ENCODE measurements at regions not wholly inside any gene's neighbourhood (a gene's known extent, or its start where the extent isn't known, plus 50 kb on each side); places are given as distances from the start of the nearest gene placed in this dataset.

DNA sequence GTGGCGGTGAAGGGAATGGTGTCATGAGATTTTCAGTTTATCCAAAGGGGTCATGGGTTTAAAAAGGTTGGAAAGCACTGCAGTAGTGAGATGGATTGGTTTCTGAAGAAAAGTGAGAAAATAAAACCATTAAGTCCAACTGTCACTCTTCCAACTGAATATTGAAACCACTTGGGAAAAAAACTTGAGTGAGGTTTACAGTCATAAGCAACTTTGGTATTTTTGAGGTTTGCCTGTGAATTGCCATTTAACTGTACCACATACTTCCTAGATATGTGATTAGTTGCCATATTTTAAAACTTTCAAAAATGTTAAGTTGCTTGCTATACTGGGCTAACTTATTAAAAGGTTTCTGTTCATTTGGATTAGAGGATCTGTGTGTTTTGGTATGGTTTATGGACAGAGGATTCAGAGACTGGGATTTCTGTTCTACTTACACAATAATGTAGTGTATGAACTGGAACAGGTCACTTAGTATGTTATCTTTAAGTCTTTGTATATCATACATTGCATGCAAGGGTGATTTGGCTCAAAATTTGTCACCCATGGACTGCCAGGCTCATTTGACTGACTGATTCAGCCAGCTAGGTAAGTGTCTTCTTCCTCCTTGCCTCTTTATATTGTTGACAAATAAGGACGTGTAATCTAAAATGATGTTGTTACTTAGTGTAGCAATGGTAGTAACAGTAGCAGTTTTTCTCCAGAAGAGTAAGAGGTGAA is 201.4 kb upstream of the EOMES start:
- no peak for DNase-seq (ENCODE audit: low spot score)
- intact Hi-C loops (cut with DNase I): no loop called here
- ATAC-seq: no peak

DNA sequence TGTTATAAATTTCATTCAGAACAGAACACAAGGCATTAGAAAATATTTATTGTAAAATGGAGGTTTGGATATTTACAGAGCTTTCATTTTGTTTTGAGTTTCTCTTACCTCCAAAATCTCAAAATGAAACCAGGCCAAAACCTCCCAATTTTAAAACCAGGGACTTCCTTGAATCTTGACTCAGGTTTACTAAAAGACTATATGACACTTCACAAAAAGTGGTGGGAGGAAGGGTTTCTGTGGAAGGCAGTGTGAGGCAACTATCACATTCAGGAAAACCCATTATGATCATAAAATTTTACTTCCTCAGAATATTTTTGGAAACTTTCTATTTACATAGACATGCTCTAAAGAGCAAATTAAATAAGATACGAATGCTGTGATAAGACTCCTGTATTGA is 205.8 kb upstream of the EOMES start:
- ATAC-seq: no peak
- DNase-seq (ENCODE audit: low spot score): no peak
- intact Hi-C loops (cut with DNase I): loop anchor here (5.0 kb wide), 1 partner anchor 506 kb away; no protein-coding TSS in a partner anchor

DNA sequence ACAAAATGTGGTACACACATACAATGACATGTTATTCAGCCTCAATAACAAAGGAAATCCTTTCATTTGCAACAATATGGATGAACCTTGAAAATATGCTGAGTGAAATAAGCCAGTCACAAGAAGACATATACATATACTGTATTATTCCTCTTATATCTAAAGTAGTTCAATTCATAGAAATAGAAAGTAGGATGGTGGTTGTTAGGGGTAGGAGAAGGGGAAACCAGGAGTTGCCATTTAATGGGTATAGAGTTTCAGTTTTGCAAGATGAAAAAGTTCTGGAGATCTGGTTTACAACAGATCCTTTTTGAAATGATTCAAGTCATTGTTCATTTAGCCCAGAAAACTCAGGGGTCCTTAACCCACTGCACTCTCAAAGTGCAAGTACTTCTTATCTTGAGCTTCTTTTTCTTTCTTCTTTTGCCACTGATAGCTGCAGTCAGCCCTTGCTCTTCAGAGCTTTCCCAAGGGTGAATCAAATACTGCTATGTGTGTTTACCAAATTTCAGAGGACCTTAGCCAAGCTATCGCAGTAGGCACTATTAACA is 208.0 kb upstream of the EOMES start:
- intact Hi-C loops (cut with DNase I): no loop called here
- ATAC-seq (no peak), DNase-seq (ENCODE audit: low spot score) (no peak)

DNA sequence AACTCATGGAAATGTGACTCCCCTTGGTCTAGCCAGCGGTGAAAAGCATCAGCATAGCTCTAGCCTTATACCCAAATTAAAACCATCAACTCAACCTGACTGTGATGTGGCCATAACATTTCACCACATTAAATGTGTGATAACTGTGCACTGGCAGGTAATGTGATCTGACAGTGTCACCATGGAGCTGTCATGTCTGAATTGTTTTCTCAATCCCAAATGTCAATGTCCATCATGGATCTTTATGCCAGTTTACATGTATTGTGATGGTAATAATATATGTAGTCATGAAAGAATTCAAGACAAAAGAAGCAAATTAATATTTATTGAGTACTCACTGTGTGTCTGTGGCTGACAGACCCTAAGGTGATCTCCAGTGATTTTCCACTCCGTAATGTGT is 213.4 kb upstream of the EOMES start:
- ATAC-seq: no peak
- DNase-seq (ENCODE audit: low spot score): no peak
- intact Hi-C loops (cut with DNase I): no loop called here

DNA sequence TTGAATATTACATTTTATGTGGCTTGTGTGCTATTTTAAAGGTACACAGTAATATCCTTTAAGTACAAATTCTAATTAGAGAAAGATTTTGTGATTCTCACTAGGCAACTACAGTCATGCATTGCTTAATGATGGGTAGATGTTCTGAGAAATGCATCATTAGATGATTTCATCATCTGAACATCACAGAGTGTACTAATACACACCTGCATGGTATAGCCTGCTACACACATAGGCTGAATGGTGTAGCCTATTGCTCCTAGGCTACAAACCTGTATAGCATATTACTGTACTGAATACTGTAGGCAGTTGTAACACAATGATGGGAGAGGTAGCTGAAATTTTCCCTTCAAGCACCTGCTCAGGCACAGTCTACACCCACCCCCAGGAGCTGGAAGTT is 217.4 kb upstream of the EOMES start:
- no peak for ATAC-seq
- intact Hi-C loops (cut with DNase I): no loop called here
- no peak for DNase-seq (ENCODE audit: low spot score)

DNA sequence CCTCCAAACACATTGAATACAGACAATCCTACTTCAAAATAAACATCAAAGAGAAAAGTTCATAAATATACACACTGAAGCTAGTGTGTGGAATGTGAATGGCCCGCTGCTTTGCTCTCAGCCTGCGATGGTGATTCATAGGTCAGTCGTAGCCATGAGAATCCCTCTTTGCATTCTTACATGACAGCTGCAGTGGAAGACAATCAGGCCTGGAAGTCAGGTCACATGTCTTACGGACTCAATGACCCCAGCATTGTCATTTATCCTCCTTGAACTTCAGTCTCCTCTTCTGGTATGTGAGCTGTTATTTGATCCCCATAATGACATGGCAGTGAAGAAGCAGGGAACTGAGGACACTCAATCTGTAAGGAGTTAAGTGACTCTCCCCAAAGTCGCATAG is 217.8 kb upstream of the EOMES start:
- intact Hi-C loops (cut with DNase I): no loop called here
- DNase-seq (ENCODE audit: low spot score) (no peak), ATAC-seq (no peak)

DNA sequence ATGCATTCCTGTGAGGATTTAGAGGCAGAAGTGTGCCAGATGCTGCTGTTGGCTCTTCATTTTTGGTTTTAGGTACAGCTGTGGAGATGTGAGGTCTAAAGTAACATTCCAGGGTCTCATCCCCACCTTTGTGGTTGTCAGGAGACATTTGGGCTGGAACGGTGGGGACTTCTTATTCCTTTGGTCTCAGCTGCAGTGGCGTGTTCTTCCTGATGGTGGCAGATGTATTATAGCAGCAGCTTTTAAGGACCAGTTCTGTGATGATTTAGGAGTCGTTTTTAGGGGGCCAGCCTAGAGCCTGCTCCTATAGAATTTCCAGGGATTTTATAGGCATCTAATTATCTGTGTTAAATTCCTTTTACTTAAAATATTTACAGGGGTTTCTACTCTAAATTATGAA is 221.0 kb upstream of the EOMES start:
- DNase-seq (ENCODE audit: low spot score) (no peak), ATAC-seq (no peak)
- intact Hi-C loops (cut with DNase I): no loop called here

DNA sequence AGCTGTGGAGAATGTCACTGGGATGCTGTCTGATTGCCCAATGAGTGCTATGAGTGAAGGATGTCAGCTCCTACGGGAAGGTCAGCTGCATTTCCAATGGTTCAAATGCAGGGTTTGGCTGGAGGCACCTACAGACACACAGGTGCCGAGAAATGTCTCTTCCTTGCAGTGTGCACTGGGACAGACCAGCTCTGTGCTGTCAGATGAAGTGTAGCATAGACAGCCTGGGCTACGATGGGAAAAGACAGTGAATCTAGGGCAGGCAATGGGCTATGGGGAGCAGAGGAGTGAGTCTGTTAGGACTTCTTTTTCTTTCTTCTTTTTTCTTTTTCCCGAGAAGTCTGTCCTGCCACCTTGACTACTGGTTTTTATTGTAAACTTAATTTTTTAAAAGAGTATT is 223.1 kb upstream of the EOMES start:
- intact Hi-C loops (cut with DNase I): no loop called here
- DNase-seq (ENCODE audit: low spot score): no peak
- no peak for ATAC-seq

DNA sequence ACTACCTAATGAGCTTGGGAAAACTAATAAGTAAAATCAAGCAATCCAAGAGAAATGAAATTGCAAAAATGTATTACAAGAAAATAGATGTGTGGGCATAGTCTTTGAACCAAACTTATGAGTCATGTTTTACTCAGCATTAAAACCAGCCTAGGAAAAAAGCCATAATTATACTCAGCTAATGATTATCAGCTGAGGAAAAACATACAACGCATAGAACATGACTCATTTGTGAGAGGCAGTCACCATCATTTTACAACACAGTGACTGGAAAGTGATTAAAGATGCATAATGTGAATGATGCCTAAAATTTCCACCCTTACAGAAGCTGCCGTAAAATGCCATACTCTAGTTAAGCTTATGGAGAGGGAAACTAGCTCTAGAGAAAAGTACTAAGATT is 238.0 kb upstream of the EOMES start:
- ATAC-seq (no peak), DNase-seq (ENCODE audit: low spot score) (no peak)
- intact Hi-C loops (cut with DNase I): no loop called here

DNA sequence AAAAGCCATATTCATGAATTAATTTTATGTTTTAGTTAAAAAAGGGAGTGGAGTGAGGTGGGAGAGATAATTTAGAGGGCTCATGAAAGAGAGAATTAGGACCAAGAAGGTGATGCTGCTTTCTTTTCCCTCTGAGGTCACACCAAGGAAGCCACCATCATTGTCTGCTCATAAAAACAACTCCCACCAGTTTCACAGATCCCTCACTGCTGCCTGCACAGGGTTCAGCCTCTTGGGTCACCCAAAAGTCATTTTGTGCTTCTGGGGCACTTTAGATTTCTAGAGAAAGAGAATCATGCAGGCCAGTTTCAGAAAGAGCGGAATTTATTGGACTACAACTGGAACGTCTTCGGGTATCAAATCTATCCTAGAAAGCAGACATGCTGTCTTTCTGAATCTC is 241.4 kb upstream of the EOMES start:
- no peak for ATAC-seq
- no peak for DNase-seq (ENCODE audit: low spot score)
- intact Hi-C loops (cut with DNase I): no loop called here

DNA sequence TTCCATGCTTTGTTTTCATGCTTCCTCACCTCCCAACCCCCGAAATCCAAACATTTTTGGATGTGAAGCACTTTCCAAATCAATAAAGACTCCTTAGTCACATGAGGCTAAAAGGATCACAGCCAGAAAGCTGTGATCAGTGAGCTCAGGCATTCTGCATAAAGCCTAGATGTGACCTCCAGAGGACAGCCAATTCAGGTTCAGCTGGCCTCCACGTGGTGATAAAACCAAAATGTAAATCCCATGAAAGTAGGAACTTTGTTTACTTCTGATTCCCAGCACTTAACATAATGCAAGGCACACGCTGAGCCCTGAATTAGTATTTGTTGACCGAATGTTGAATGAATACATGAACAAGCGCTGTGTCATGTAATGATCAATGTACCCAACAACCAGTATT is 249.5 kb upstream of the EOMES start:
- no peak for DNase-seq (ENCODE audit: low spot score)
- no peak for ATAC-seq
- intact Hi-C loops (cut with DNase I): no loop called here

DNA sequence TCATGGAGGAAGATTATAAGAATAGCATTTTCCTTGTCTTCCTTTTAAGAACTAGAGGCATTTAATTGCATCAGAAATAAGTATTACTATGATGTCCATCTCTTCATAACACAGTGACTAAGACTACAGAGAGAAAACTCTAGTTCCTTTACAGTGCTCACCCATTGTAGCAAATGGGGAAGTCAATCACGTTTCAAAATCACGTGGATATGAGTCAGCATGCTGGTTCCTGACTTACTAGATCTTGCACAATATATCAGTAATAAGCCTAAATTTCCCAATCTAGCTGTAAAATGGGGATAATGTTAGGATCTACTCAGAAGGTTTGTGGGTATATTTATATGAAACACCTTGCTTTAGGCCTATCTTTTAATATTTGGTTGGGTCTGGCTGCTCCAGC is 254.8 kb upstream of the EOMES start:
- intact Hi-C loops (cut with DNase I): no loop called here
- ATAC-seq (no peak), DNase-seq (ENCODE audit: low spot score) (no peak)

DNA sequence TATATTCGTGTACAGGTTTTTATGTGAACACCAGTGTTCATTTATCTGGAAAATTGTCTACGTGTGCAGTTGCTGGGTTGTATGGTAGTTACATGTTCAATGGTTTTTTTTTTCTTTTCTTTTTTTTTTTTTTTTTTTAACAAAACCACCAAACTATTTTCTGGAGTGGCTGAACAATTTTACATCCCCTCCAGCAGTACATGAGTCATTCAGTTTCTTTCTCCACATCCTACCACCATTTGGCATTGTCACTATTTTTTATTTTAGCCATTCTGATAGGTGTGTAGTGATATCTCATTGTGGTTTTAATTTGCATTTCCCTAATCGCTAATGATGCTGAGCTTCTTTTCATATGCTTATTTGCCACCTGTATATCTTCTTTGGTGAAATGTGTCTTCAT is 256.3 kb upstream of the EOMES start:
- intact Hi-C loops (cut with DNase I): no loop called here
- no peak for DNase-seq (ENCODE audit: low spot score)
- ATAC-seq: no peak

DNA sequence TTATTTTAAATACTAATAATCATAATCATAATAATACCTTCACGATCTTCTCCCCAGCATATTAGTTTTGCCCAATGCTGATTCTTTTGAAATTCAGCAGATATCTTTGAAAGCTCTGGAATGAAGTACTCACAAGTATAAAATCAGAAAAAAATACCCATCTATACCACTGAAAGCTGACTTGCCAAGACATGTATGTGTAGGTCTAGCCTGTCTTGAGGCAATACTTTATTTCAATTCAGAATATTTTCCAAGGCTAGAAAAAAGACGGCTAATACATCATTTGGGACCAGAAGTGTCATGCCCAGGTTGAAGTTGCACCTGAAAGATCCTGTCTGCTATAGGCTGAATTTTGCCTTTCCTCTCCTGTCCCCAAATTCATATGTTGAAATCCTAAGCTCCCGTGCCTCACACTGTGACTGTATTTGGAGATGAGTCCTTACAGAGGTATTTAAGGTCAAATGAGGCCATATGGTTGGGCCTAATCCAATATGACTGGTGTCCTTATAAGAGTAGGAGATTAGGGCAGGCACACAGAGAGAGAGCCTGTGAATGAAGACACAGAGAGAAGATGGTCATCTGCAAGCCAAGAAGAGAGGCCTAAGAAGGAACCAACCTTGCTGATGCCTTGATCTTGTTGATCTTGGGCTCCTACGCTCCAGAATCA is 255.9 kb upstream of the CMC1 start:
- DNase-seq (ENCODE audit: low spot score) (no peak), ATAC-seq (no peak)
- intact Hi-C loops (cut with DNase I): no loop called here

DNA sequence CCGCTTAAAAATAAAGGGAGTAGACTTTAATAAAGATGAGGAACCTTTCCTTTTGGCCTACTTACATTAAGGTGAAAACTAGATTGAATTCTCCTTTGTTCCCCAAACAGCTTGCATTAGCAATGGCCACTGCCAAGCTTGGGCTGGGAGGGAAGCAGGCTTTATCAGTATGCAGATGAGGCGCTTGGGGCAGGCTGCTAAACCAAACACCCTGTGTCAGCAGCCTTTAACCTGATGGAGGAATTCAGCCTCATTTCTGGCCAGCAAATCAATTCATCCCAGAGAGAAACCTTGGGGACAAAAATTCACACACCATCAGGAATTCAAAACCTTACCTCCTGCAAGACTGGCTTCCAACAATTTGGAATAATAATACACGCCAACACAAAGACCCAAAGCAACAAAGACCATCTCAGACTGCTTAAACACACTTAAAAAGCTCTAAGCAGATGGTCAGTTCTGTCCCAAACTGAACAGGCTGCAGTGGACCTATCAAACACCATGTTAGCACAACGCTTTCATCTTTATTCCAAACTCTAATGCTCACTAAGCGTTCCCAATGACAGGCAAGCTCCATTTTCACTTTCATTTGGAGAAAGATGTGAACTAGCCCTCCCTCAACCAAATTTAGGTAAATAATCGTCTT is 255.1 kb upstream of the CMC1 start:
- ATAC-seq: no peak
- no peak for DNase-seq (ENCODE audit: low spot score)
- intact Hi-C loops (cut with DNase I): no loop called here

DNA sequence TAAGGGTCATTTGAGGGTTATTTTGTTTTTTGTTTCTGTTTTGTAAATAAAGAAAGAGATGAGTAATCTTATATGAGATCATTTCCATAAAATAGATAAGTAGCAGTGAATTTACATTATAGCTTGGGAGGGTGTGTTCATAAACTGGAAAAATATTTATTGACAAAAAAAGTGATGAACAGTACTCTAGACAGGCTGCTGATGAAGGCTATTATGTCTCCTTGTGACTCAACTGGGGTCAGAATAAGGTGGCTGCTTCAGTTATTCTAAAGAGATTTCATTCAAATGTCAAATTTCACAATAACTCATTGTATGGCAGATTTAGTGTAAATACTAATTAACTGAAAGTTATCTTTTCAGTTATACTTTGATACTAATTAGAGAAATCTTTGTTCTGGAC is 251.1 kb upstream of the CMC1 start:
- ATAC-seq: no peak
- intact Hi-C loops (cut with DNase I): no loop called here
- DNase-seq (ENCODE audit: low spot score): no peak

DNA sequence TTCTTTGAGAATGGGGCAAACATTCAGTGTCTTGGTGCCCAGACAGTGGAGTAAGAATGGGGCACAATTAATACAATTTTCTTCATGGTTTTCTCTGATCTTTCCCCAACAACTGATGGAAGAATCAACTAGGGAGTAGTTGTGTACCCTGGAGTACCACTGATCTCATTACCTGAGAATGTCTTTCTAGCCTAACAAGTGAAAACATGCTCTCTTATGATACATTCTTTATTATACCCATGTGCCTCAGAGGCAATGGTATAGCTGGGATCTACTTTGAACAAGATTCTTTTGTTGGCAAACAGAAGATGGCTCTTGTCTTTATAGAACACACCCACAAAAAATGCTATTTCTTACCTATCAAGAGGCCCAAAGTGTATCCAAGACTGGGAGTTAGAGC is 250.6 kb upstream of the CMC1 start:
- intact Hi-C loops (cut with DNase I): no loop called here

DNA sequence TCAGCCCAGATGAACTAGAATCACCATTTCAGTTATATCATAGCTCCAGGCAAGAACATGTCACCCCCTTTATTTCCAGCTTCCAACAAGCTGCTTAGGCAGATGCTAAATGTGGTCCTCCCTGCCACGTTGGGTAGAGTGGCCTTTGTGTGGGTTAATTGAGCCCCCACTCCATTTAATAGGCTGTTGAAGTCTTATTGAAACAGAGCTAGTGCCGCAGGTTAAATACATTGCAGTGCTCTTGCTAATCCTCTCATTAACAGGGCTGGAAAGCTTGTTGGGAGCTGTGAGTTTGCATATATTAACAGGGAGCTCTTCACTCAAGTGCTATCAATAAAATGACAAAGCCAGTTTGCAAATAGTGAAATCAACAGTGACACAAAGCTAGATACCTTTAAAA is 248.4 kb upstream of the CMC1 start:
- DNase-seq (ENCODE audit: low spot score): no peak
- ATAC-seq: no peak
- intact Hi-C loops (cut with DNase I): no loop called here

More for the DNA sequence above, 250.6 kb upstream of the CMC1 start:
- no peak for ATAC-seq
- DNase-seq (ENCODE audit: low spot score): no peak

DNA sequence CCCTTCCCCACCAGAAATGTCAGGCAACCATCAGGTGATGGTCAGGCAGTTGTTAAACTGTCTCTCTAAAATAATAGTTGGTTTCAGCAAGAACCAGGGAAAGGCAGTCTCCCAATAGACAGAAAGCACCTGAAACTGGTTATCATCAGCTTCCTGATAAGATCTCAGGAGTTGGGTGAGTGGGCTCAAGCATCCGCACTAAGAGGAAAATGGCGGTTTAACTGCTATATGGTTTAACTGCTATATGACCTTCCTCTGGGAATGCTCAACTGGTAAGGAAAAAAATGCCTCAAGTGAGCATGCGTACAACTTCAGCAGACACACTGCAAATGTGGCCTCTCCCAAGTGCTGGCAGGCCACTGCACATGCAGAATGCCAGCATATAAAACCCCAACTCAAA is 240.8 kb upstream of the CMC1 start:
- intact Hi-C loops (cut with DNase I): no loop called here
- no peak for ATAC-seq
- no peak for DNase-seq (ENCODE audit: low spot score)

DNA sequence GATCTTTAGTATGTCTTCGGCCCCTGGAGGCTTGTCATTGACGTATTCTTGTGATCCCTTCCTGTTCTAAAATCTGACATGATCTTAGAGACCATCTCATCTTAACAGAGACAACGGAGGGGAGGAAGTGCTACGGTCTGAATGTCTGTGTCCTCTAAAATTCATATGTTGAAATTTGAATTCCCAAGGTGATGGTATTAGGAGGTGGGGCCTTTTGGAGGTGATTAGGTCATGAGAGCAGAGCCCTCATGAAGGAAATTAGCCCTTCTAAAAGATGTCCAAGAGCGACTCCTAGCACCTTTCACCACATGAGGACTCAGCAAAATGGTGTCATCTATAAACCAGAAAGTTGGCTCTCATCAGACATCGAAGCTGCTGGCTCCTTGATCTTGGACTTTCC is 233.2 kb upstream of the CMC1 start:
- ATAC-seq (no peak), DNase-seq (ENCODE audit: low spot score) (no peak)
- intact Hi-C loops (cut with DNase I): no loop called here
